Parathyroid adenoma (tissue), 2 donors: ENCODE measurements at regions not wholly inside any gene's neighbourhood (a gene's known extent, or its start where the extent isn't known, plus 50 kb on each side); places are given as distances from the start of the nearest gene placed in this dataset.
"Not testable (repeated sequence)": the region's sequence is repeated elsewhere in the genome, so short reads cannot be mapped to it uniquely, and the experiment has no call there.

Experiments
- H2AFZ ChIP-seq: fragments of 300-600 bp; sonication (generic); one replicate; pipeline ENCODE4 v1.7.0; 2017; ENCODE audit warnings: antibody characterized with exemption, mild to moderate bottlenecking
- H3K27ac ChIP-seq: fragments of 300-600 bp; sonication (generic); one replicate; pipeline ENCODE4 v1.7.0; 2017
- H3K27me3 ChIP-seq: fragments of 300-600 bp; sonication (generic); one replicate; pipeline ENCODE4 v1.7.0; 2017; ENCODE audit warnings: low read length; ENCODE audit not compliant: control insufficient read depth, insufficient read depth
- H3K36me3 ChIP-seq: fragments of 300-600 bp; sonication (generic); one replicate; pipeline ENCODE4 v1.7.0; 2017; ENCODE audit warnings: low read length; ENCODE audit not compliant: control insufficient read depth, insufficient read depth
- H3K4me1 ChIP-seq: fragments of 300-600 bp; sonication (generic); one replicate; pipeline ENCODE4 v1.7.0; 2017; ENCODE audit warnings: control low read depth
- H3K4me2 ChIP-seq: fragments of 300-600 bp; sonication (generic); one replicate; pipeline ENCODE4 v1.7.0; 2017; ENCODE audit warnings: low read length
- H3K4me3 ChIP-seq: fragments of 300-600 bp; sonication (generic); one replicate; pipeline ENCODE4 v1.7.0; 2017; ENCODE audit warnings: low read depth, low read length
- H3K79me2 ChIP-seq: fragments of 300-600 bp; sonication (generic); one replicate; pipeline ENCODE4 v1.7.0; 2017; ENCODE audit warnings: control low read depth
- H3K9ac ChIP-seq: fragments of 300-600 bp; sonication (generic); one replicate; pipeline ENCODE4 v1.7.0; 2017; ENCODE audit warnings: mild to moderate bottlenecking
- H3K9me3 ChIP-seq: fragments of 300-600 bp; sonication (generic); one replicate; pipeline ENCODE4 v1.7.0; 2017; ENCODE audit warnings: low read length; ENCODE audit not compliant: control insufficient read depth
- TF ChIP-seq, protein P1 (sequence below): fragments of 300-600 bp; sonication (generic); IDR thresholded peaks from one replicate; pipeline ENCODE4 v1.7.0; 2017; ENCODE audit warnings: antibody characterized with exemption, mild to moderate bottlenecking
- donor health status: primary hyperparathyroidism.

- Histone ChIP-seq H3K4me1 (no peaks in the 10 kb centered on the region), H2AFZ (no peak overlapping the region), H3K36me3 (no peaks in the 10 kb centered on the region), H3K9me3 (no peaks in the 10 kb centered on the region), H3K4me3 (no peak overlapping the region), H3K27ac (no peak overlapping the region), H3K4me2 (no peak overlapping the region), H3K79me2 (no peaks in the 10 kb centered on the region), H3K9ac (no peak overlapping the region), H3K27me3 (no peaks in the 10 kb centered on the region)
- TF ChIP-seq, protein P1, sequence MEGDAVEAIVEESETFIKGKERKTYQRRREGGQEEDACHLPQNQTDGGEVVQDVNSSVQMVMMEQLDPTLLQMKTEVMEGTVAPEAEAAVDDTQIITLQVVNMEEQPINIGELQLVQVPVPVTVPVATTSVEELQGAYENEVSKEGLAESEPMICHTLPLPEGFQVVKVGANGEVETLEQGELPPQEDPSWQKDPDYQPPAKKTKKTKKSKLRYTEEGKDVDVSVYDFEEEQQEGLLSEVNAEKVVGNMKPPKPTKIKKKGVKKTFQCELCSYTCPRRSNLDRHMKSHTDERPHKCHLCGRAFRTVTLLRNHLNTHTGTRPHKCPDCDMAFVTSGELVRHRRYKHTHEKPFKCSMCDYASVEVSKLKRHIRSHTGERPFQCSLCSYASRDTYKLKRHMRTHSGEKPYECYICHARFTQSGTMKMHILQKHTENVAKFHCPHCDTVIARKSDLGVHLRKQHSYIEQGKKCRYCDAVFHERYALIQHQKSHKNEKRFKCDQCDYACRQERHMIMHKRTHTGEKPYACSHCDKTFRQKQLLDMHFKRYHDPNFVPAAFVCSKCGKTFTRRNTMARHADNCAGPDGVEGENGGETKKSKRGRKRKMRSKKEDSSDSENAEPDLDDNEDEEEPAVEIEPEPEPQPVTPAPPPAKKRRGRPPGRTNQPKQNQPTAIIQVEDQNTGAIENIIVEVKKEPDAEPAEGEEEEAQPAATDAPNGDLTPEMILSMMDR, result no peak
Measured at GRCh38 chr20:47440857-47441773, 60.6 kb upstream of the NCOA3 start.

GRCh38 chr20:47441774-47442150, 59.9 kb upstream of the NCOA3 start:
- H3K9ac ChIP-seq, result no peak overlapping the region
- TF ChIP-seq, protein P1, result no peak
- no peaks in the 10 kb centered on the region for H3K36me3 ChIP-seq
- H3K9me3 ChIP-seq, result no peaks in the 10 kb centered on the region
- no peaks in the 10 kb centered on the region for H3K4me1 ChIP-seq
- H3K27me3 ChIP-seq, result no peaks in the 10 kb centered on the region
- H3K4me2 ChIP-seq, result no peak overlapping the region
- no peak overlapping the region for H2AFZ ChIP-seq
- no peak overlapping the region for H3K4me3 ChIP-seq
- no peak overlapping the region for H3K27ac ChIP-seq
- H3K79me2 ChIP-seq, result no peaks in the 10 kb centered on the region

DNA sequence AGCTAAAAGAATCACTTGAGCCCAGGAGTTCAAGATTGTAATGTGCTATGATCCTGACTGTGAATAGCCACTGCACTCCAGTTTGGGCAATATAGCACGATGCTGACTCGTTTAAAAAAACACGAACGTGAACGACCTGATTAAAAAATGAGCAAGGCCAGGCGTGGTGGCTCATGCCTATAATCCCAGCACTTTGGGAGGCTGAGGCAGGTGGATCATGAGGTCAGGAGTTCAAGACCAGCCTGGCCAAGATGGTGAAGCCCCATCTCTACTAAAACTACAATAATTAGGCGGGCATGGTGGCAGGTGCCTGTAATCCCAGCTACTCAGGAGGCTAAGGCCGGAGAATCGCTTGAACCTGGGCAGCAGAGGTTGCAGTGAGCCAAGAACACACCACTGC, 58.6 kb upstream of the NCOA3 start:
- H3K36me3 ChIP-seq, H3K4me1 ChIP-seq, H3K79me2 ChIP-seq, H3K27me3 ChIP-seq, H3K9me3 ChIP-seq, H3K27ac ChIP-seq, H3K9ac ChIP-seq, H2AFZ ChIP-seq, H3K4me3 ChIP-seq, H3K4me2 ChIP-seq: not testable (repeated sequence)

DNA sequence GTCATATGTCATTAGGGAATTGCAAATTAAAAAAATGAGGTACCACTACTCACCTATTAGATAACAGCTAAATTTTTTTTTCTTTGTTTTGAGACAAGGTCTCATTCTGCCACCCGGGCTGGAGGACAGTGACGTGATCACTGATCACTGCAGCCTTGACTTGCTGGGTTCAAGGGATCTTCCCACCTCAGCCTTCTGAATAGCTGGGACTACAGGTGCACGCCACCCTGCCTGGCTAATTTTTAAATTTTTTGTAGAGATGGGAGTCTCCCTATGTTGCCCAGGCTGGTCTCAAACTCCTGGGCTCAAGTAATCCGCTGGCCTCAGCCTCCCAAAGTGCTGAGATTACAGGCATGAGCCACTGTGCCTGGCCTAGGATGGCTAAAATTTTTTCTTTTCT, 57.1 kb upstream of the NCOA3 start:
- Histone ChIP-seq H3K9ac (no peak overlapping the region), H3K4me1 (no peaks in the 10 kb centered on the region)

DNA sequence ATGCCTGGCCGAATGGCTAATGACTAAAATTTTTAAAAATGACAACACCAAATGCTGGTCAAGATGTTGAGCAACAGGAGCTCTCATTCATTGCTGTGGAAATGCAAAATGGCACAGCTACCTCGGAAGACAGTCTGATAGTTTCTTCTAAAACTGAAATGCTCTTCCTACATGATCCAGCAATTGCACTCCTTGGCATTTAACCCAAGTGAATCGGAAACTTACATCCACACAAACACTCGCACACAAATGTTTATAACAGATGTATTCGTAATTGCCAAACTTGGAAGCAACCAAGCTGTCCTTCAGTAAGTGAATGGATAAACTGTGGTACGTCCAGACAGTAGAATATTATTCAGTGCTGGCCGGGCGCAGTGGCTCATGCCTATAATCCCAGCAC, 56.4 kb upstream of the NCOA3 start:
- Histone ChIP-seq H3K9ac (no peak overlapping the region), H3K27ac (no peak overlapping the region), H3K36me3 (no peaks in the 10 kb centered on the region), H3K4me3 (no peak overlapping the region), H3K27me3 (no peaks in the 10 kb centered on the region), H3K4me2 (no peak overlapping the region), H3K9me3 (no peaks in the 10 kb centered on the region), H3K79me2 (no peaks in the 10 kb centered on the region), H2AFZ (no peak overlapping the region), H3K4me1 (no peaks in the 10 kb centered on the region)
- TF ChIP-seq, protein P1, result no peak

More for the DNA sequence above, 57.1 kb upstream of the NCOA3 start:
- Histone ChIP-seq H3K27me3 (no peaks in the 10 kb centered on the region), H3K36me3 (no peaks in the 10 kb centered on the region), H3K4me3 (no peak overlapping the region), H3K27ac (no peak overlapping the region), H3K4me2 (no peak overlapping the region), H2AFZ (no peak overlapping the region), H3K9me3 (no peaks in the 10 kb centered on the region), H3K79me2 (no peaks in the 10 kb centered on the region)
- TF ChIP-seq, protein P1, result no peak

DNA sequence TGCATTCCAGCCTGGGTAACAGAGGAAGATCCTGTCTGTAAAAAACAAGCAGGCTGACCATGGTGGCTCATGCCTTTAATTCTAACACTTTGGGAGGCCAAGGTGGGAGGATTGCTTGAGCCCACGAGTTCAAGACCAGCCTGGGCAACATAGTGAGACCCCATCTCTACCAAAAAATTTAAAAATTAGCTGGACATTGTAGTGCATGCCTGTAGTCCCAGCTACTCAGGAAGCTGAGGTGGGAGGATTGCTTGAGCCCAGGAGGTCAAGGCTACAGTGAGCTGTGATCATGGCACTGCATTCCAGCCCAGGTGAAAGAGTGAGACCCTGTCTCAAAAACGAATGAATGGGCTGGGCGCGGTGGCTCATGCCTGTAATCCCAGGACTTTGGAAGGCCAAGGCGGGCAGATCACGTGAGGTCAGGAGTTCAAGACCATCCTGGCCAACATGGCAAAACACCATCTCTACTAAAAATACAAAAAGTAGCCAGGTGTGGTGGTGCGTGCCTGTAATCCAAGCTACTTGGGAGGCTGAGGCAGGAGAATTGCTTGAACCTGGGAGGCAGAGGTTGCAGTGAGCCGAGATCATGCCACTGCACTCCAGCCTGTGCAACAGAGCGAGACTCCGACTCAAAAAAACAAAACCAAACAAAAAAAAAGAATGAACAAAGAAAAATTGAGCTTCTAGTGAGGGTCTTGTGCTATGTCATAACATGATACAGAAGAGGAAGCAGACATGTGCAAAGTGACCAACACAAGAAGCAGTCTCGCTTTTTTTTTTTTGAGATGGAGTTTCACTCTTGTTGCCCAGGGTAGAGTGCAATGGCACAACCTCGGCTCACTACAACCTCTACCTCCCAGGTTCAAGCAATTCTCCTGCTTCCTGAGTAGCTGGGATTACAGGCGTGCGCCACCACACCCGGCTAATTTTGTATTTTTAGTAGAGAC, 54.1 kb upstream of the NCOA3 start:
- not testable (repeated sequence) for H3K4me3 ChIP-seq, H3K27ac ChIP-seq, H3K4me1 ChIP-seq, H3K36me3 ChIP-seq, H3K27me3 ChIP-seq, H3K4me2 ChIP-seq, H3K9ac ChIP-seq, H2AFZ ChIP-seq, H3K79me2 ChIP-seq, H3K9me3 ChIP-seq
